Left lung (tissue), 4 donors: ENCODE measurements at regions not wholly inside any gene's neighbourhood (a gene's known extent, or its start where the extent isn't known, plus 50 kb on each side); places are given as distances from the start of the nearest gene placed in this dataset.

Experiments used
- ATAC-seq: fragments of 200-7000 bp; cut with Tn5 transposase; one replicate; pipeline ENCODE4 v1.9.1; 2020; ENCODE audit warnings: moderate library complexity
- DNase-seq, 4 donors: peaks; one replicate each; pipeline ENCODE4 v3.0.0-alpha.2; 2013 to 2020
- H3K27ac ChIP-seq, 2 donors: fragments of 200-600 bp; sonication (generic) in 1 of 2; one replicate each; pipeline versions ENCODE4 v1.5.0 to v1.8.0; 2020 to 2021
- H3K27me3 ChIP-seq, 2 donors: fragments of 200-600 bp; sonication (generic) in 1 of 2; one replicate each; pipeline versions ENCODE4 v1.5.0 to v1.8.0; 2020 to 2021
- H3K36me3 ChIP-seq, 2 donors: fragments of 200-600 bp; sonication (generic) in 1 of 2; one replicate each; pipeline versions ENCODE4 v1.5.0 to v1.8.0; 2020 to 2021
- H3K4me1 ChIP-seq, 2 donors: fragments of 200-600 bp; one replicate each; pipeline ENCODE4 v1.8.0; 2021
- H3K4me3 ChIP-seq, 2 donors: fragments of 200-600 bp; sonication (generic) in 1 of 2; one replicate each; pipeline versions ENCODE4 v1.5.0 to v1.8.0; 2020 to 2021; ENCODE audit warnings: mild to moderate bottlenecking in 1 of 2
- H3K9me3 ChIP-seq, 2 donors: fragments of 200-600 bp; sonication (generic) in 1 of 2; one replicate each; pipeline versions ENCODE4 v1.5.0 to v1.8.0; 2020 to 2021
- CTCF ChIP-seq, 2 donors: fragments of 200-600 bp; sonication (generic) in 1 of 2; IDR thresholded peaks; one replicate each; pipeline versions ENCODE4 v1.5.0 to v1.8.0; 2021; ENCODE audit warnings: antibody characterized with exemption in 2 of 2
- intact Hi-C, 2 donors: fragments of 100-400 bp; cut with DNase I; formaldehyde crosslinking; loops; one replicate each; pipeline versions ENCODE4 v1.11.2 to v1.14.2; 2022
- donor health status: DM: no; HTN: yes; CAD: no.
- donor health status: DM: no; HTN: no; CAD: no.

GRCh38 chr21:16419188-16419921 is 689.6 kb downstream of the USP25 start:
- DNase-seq (peak in 3 of 4 donors; percentile 72 to 88 (median 81)), ATAC-seq (peak; percentile 87)
- Histone ChIP-seq H3K27me3 (no peaks in the 10 kb centered on the region), H3K27ac (peak overlapping the region; percentile 67 to 84), H3K36me3 (no peaks in the 10 kb centered on the region), H3K4me1 (no peaks in the 10 kb centered on the region), H3K4me3 (peak overlapping the region; percentile 24 to 32), H3K9me3 (no peaks in the 10 kb centered on the region)
- intact Hi-C loops = no loop called here
- TF ChIP-seq CTCF (IDR thresholded peaks at IDR 0.05) = no peak

- peaks cover 0 to 4% of the 10 kb centered on the region in 2 donors for H3K4me1 ChIP-seq
- H3K27ac ChIP-seq = peak overlapping the region; percentile 67 to 84
- no peak for TF ChIP-seq CTCF (IDR thresholded peaks at IDR 0.05)
- DNase-seq (peak in 2 of 4 donors; percentile 70 to 87), ATAC-seq (peak; percentile 43)
- no peaks in the 10 kb centered on the region for H3K36me3 ChIP-seq
- peak overlapping the region; percentile 24 to 32 for H3K4me3 ChIP-seq
- H3K9me3 ChIP-seq = no peaks in the 10 kb centered on the region
- no peaks in the 10 kb centered on the region for H3K27me3 ChIP-seq
- intact Hi-C loops = no loop called here
Observed at GRCh38 chr21:16420031-16420724, 690.4 kb downstream of the USP25 start.

- Histone ChIP-seq H3K27ac (peak overlapping the region; percentile 67 to 84), H3K36me3 (no peaks in the 10 kb centered on the region), H3K4me1 (peaks cover 0 to 4% of the 10 kb centered on the region in 2 donors), H3K4me3 (peak overlapping the region; percentile 24 to 32), H3K27me3 (no peaks in the 10 kb centered on the region), H3K9me3 (no peaks in the 10 kb centered on the region)
- no peak for TF ChIP-seq CTCF (IDR thresholded peaks at IDR 0.05)
- ATAC-seq (no peak), DNase-seq (no peak)
- intact Hi-C loops = no loop called here
Observed at GRCh38 chr21:16421007-16421406, 691.2 kb downstream of the USP25 start.

- Histone ChIP-seq H3K36me3 (no peaks in the 10 kb centered on the region), H3K27ac (peak overlapping the region; percentile 5 to 67), H3K9me3 (no peaks in the 10 kb centered on the region), H3K4me1 (peaks cover 0 to 9% of the 10 kb centered on the region in 2 donors), H3K4me3 (no peak overlapping the region), H3K27me3 (no peaks in the 10 kb centered on the region)
- no peak for TF ChIP-seq CTCF (IDR thresholded peaks at IDR 0.05)
- DNase-seq (no peak), ATAC-seq (no peak)
- intact Hi-C loops = no loop called here
Observed at GRCh38 chr21:16421965-16422364, 692.2 kb downstream of the USP25 start.

GRCh38 chr21:16422702-16423101 is 692.9 kb downstream of the USP25 start:
- peak overlapping the region in 1 of 2 donors; percentile 15 for H3K27ac ChIP-seq
- H3K4me1 ChIP-seq = peaks cover 0 to 9% of the 10 kb centered on the region in 2 donors
- TF ChIP-seq CTCF (IDR thresholded peaks at IDR 0.05) = no peak
- intact Hi-C loops = no loop called here
- DNase-seq (no peak), ATAC-seq (no peak)
- no peaks in the 10 kb centered on the region for H3K36me3 ChIP-seq
- H3K9me3 ChIP-seq = no peaks in the 10 kb centered on the region
- H3K4me3 ChIP-seq = no peak overlapping the region
- no peaks in the 10 kb centered on the region for H3K27me3 ChIP-seq
